GM19372 (cell line): ENCODE measurements at regions not wholly inside any gene's neighbourhood (a gene's known extent, or its start where the extent isn't known, plus 50 kb on each side); places are given as distances from the start of the nearest gene placed in this dataset.

Source experiments
- ATAC-seq: cut with Tn5 transposase; IDR thresholded peaks from one replicate; pipeline ENCODE4 v1.9.1; 2021; ENCODE audit warnings: mild to moderate bottlenecking, low read depth, moderate library complexity; ENCODE audit not compliant: unreplicated experiment

DNA sequence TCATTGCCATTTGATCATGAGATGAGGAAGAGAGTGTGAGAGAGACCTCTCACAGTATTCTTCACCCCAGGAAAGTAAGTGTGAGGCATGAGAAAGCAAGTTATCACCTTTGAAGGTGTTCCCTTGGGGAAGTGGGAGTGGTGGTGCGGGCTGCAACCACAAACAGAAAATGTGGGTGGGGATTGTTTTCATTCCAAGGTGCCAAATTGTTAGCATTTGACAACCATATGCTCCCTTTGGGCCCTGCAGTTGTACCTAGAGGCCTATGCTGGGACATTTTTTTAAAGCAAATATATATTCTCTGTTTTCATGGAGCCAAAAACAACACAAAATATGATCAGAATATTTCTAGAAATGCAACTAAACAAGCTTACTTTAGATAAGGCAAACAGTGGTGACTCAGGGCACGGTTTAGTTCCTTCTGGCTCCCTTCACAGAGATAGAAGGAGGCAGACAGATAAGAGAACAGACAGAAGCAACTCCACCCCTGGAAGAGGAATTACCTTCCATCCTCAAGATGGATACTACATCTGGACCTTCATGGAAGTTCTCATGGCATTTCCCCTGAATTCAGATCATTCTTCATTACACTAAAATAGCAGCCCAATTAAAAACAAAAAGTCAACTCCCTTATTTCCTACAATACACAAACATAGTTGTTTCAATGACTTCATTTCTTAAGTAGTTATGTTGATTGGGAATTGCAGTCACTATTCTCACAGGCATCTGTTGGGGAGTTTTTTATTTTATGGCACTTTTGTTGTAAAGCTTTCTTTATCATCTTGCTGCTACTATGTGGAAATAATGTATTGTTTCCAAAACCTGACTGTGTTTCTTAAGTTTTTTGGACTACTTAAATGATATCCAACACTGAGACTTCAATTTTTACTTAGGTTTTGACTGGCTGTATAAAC, 416.6 kb downstream of the PLK2 start:
- no peak for ATAC-seq

DNA sequence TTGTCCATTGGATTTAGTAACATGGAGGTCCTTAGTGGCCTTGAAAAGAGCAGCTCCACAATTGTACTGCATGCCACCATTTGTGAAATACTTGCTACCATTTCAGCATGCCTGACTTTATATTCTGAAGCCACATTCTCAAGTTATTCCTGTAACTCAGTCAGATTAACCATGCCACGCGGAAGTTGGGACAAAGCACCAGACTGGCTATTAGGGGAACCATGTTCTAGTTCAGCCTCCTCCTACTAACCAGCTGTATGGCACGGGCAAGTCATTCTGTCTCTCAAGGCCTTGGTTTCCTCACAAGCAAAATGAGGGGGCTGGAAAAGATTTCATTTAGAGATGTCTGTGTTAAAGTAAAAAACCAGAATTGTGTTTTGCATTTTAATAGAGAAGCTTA, 418.0 kb downstream of the PLK2 start:
- ATAC-seq: no peak

DNA sequence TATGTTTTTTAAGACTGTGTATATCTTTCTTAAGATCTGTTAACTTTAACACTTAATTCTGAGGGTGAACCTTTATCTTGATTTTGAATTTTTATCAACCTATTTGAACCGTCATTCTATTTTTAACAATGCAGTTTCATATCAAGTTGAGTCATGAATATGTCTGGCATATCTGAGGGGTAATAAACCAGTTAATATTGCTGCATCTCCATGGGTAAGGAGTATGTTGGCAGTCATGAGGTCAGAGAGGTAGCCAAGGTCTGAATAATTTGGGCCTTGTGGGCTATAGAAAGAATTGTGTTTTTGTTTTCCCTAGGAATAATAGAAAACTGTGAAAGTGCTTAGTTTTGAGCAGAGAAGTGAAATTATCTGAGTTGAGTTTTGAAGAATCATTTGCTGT, 419.0 kb downstream of the PLK2 start:
- no peak for ATAC-seq

DNA sequence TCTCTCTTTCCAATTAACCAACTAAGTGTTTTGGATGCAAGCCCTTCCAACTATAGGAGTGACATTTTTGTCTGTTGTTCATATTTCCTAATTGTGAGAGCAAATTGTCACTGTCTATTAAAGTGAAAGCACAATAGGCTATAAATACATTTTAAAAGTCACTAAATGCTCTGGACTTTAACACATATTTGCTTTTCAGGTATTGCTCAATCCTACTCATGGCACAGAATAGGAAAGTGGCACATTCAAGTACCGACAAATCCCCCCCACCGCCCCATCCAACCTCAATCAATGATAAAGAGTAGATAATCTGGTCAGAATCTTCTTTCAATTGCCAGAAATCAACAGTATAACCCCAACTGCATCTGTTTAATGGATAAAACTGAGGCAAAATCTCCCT, 419.8 kb downstream of the PLK2 start:
- no peak for ATAC-seq

DNA sequence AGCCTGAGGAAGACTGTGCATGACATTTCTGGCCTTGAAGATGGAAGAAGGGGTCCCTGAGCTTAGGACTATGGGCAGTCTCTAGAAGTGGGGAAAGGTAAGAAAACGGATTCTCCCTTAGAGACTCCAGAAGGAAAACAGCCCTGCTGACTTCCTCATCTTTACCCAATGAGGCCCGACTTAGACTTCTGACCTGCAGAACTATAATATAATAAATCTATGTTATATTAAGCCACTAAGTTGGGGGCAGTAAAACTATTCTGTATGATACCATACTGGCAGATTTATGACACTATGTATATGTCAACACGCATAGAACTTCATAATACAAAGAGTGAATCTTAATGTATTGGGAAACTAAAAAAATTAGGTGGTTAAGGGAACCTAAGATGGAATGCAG, 422.0 kb downstream of the PLK2 start:
- no peak for ATAC-seq

DNA sequence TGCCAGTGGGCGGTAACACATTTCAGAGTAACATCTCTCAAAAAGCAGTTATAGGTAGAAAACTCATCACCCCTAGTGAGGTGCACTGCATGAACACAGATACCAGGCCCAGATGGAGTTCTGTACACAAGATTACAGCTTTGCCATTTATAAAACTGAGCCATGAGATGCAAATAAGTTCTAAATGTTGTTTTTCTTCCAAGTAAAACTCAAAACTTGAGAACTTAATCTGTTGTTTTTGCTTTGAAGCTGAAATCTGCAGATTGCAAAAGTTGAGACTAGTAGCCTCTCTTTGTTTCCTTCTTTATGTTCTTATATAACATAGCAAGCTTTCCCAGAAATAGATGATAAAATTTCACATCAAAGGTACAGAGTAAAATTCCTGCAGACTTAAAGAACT, 434.1 kb downstream of the PLK2 start:
- ATAC-seq: no peak

DNA sequence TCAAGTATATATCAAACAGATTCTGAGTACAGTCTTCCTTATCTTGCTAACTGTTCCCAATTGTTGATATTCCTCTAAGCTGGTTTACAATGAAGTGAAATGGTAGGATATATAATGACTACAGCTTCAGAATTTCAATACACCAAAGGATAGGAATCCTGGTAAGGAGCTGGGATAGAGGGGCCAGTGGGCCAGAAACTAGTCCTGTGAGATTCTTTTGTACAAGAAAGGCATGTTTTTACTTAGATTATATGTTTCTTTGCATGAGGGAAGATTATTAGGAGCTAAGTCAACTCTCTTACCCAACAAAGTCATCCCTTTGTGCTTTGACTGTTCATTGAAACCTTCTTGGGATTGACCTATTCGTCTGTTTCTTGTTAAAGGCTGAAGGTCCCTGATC, 435.7 kb downstream of the PLK2 start:
- no peak for ATAC-seq

DNA sequence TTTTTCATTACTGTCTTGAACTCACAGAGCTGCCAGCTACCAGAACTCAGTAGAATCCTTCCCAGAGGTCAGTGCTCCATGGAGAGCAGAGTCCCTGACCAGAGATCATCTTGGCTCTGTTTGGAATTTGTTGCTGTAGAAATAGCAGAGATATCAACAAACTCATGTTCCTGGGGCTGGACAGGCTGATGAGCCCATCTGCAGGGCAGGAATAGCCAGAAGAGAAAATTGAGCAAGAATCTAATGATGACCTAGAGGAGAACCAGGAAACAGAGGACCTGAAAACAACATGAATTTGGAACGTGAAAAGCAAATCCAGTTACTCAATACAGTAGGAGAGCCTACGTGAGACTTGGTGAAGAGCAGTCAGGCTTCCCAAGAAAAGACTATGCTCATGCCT, 437.8 kb downstream of the PLK2 start:
- no peak for ATAC-seq

DNA sequence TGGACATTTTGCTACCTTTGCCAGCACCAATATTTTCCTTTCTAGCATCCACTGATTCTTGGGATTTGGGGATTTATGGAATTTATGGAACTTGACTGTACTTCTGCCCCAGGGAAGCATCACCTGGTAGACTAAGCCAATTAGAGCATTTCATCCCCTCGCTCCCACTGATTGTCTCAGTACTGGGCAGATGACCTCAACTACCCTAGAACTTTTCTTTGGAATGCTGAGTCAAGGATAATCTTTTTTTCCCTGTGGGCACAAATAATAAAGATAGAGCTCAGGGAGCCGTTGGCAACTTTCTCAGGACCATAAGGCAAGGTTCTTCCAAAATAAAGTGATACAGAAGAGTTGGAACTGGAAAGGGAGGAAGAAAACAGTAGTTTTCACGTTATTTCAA, 438.4 kb downstream of the PLK2 start:
- no peak for ATAC-seq

DNA sequence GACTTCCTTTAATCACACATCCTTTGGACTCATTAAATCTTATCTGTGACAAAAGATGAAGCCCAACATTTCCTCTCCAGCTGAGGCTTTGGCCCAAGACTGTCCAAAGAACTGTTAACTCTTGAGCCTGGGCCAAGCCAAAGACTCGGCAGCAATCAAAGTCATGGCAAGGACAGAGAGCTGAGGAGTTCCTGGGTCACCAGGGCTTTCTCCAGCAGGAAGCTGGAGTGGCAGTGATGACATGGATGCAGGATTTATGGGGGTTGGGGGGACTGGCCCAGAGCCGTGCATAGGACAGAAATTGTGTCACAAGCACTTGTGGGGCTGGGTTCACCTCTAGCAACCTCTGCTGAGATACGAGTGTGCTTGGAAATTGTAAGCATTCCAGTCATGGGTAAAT, 440.3 kb downstream of the PLK2 start:
- ATAC-seq: no peak

DNA sequence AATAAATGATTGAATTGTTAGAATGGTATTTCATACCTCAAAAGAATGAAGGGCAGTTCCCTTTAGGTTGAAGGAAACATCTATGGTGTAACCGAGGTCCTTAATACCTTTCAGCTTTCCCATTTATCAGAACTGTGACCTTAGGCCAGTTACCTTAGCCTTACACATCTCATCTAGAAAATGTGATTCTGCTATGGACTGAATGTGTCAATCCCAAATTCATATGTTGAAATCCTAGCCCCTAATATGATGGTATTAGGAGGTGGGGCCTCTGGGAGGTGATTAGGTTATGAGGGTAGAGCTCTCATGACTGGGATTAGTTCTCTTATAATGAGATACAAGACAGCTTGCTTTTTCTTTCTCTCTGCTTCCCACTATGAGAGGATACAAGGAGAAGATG, 441.9 kb downstream of the PLK2 start:
- ATAC-seq: no peak

DNA sequence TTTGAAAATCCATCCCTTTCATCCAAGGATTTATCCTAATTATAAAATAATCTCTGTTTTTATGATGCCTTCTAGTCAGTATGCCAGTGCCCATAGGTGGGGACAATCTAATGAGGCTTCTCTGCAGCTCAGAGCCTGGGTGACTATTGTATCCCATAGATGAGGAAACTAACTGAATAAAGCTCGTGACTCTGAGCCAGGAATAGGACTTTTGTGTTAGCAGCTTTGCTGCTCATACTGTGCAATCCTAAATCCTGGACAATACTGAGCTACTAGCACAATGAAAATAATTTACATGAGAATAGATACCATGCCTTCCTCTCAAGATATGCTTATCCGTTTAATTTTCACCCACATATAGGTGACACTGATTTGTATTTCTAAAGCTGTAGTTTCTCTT, 443.0 kb downstream of the PLK2 start:
- no peak for ATAC-seq

DNA sequence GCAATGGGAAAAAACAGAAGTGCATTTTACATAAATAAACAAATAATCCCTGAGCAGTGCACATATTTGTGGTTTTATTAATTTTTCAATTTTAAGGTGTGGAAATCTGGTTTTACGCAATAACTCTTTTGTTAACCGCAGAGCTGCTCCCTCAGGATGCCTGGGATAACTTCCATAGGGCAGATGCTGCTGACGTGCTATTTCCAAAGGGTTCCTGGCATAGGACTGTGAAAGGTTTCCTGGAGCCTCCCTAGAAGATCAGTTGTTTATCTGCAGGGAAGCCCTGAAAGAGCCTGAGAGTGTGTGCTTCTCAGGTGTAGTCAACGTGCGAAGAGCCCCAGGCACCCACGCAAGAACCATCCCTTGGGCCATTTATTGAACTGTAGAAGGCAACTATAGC, 443.5 kb downstream of the PLK2 start:
- no peak for ATAC-seq

DNA sequence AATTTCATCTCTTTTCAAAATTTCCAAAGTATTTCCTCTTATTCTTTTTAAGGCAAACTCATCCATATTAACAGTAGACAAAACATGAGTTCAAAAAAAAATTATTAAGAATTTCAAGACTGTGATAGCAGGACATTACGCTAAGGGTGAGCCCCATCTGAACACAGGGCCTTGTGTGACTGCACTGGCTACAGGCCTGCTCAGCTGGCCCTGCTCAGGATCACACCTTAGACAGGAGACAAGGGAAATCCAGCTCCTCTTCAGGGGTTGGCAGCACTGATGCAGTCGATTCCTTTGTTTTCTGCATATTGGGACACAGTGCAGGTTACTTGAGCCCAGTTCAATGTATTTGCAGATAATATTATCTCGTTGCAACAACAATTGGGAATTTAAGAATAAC, 444.7 kb downstream of the PLK2 start:
- ATAC-seq: no peak

DNA sequence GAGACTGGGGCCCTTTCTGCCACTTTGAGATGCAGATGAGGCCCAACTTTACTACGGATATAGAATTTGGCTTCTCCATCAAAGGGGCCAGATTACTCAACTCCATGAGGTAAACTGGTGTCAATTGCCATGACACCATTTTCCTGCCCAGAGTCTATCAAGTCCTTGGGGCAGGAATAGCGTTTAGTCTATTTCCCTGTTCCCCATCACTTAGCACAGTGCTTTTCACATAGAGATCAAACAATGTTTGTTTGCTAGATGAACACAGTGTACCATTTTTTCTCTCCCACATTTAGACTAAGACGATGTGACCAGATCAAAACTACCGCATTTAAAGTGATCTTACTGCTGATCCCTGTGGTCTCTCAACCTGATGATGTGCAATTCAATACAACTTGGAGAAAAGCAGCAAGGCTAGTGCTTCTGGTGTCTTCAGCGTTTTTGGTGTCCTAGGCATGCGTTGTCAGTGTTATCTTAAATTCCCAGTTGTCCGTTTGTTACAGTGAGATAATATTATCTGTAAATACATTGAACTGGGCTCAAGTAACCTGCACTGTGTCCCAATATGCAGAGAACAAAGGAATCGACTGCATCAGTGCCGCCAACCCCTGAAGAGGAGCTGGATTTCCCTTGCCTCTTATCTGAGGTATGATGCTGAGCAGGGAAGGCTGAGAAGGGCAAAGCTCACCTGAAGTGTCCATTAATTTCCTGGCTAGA, 446.2 kb downstream of the PLK2 start:
- ATAC-seq: no peak

DNA sequence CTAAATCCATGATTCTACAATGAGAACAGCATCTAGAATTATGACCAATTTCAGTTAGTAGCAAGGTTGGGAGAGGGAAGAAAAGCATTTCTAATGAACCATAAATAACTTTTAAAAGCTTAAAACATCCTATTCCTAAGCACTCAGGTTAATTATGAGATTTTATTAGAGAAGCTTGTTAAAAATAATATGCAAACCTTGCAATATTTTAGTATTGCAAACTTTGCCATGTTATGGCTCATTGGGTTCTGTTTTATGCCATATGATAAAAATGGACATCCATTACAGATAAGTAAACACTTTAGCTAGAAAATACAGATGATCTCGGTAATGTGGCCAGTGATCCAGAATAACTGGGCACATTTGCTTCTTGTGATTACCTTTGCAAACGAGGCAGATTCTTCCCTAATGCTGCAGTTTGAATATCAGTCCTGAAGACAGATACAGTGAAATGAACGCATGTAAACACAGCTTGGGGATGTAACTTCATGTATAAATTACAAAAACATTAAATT, 447.0 kb downstream of the PLK2 start:
- no peak for ATAC-seq

DNA sequence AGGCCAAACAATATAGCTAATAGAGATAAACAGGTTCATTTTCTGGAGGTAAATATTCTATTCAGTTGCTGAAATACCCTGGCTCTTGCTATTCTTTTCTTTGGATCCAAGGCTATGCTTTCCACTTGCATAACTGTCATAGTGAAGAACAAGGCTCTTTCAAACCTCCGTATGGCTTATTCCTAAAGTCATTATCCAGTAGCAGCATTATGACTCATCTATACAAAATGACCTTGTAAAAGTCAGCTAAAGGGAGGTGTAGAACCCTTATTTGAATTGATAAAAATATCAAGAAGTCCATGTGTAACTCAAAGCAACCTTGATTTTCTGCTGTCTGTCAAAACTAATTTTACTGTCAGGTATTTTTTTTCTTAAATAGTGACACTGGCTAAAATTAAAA, 447.8 kb downstream of the PLK2 start:
- no peak for ATAC-seq

DNA sequence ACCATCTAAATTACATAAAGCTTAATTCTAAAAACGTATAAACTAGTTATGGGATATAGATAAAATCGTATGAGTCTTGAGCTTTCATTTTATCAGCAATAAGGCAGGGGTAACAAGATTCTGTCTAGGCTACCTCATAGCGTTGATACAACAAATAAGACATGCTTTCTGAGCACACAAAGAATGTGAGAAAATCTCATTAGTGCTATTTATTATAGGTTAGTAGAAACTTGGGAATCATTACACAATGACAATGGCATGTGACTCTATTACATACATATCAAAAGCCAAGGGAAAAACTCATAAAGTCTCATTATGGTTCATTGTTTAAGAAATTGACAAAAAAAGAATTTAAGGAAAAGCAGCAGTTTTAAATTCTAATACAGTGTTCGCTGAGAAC, 448.6 kb downstream of the PLK2 start:
- no peak for ATAC-seq

DNA sequence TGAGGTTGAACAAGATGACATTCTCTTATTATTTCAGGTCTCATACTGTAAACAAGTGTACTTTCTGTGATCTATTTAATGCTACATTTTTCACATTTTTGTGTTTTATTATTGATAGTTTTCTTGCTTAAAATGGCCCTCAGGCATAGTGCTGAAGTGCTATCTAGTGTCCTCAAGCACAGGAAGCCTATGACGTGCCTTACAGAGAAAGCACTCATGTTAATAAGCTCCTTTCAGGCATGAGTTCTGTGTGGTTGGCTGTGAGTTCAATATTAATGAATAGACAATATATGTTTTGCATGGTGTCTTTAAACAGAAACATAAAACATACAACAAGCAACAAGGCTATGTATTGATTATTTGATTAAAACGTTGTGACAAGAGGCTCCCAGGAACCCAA, 450.1 kb downstream of the PLK2 start:
- no peak for ATAC-seq

DNA sequence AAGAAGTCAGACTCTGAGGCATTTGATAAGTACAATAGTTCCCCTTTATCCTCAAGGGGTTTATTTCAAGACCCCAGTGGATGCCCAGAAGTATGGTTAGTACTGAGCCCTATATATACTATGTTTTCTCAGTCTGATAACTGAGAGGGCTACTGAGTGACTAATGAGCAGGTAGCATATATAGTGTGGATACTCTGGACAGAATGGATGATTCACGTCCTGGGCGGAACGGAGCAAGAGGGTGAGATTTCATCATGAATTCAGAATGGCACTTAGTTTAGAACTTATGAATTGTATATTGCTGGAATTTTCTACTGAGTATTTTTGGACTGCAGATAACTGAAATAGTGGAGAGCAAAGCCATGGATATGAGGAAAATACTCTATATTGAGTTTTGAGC, 457.6 kb downstream of the PLK2 start:
- no peak for ATAC-seq

DNA sequence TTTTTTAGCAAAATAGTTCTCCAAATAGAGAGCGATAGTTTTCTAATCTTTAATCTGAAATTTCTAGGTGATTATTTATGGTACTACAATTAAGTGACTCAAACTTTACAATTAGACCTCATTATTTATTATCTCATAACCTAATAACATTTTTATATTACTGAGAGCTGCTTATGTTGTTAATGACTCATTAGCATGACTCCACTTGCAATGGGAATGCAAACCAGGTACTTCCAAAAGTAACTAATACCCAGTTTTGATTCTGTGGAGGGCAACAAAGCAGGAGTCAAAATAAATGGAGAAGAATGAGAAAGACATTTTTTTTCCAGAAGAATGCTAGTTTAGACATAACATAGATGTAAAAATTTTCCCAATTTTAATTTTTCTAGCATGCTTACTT, 466.0 kb downstream of the PLK2 start:
- no peak for ATAC-seq

DNA sequence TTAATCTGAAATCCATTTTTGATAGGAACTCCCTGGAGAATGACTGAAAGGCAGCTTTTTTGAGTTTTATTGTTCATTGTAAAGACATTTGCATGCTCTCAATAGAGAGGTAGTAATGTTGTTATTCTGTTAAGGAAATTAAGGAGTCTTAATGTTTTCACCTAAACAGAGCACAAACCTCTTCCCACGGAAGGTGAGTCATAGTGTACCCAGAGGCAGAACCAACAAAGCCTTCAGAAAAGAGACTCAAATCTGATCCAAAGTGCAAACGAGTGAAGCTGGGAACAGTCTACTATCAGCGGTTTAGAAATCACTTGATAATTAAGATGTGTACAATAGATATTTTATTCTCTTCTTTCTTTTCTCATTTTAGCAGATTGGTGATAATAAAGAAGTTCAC, 470.5 kb downstream of the PLK2 start:
- ATAC-seq: no peak
